Right atrium auricular region (tissue), 2 donors: ENCODE measurements at regions not wholly inside any gene's neighbourhood (a gene's known extent, or its start where the extent isn't known, plus 50 kb on each side); places are given as distances from the start of the nearest gene placed in this dataset.

Experiments used
- DNase-seq: peaks from one replicate; pipeline ENCODE4 v3.0.0-alpha.2; 2019; ENCODE audit warnings: low spot score
- H3K27ac ChIP-seq, 2 donors: fragments of 200-600 bp; sonication (generic); 1 replicate in 1 of 2; 2 replicates in 1 of 2; pipeline ENCODE4 v1.5.1; 2016 to 2019
- H3K27me3 ChIP-seq, 2 donors: fragments of 200-600 bp; sonication (generic); one replicate each; pipeline versions ENCODE4 v1.5.1 to v1.6.0; 2017 to 2019
- H3K36me3 ChIP-seq: fragments of 200-600 bp; sonication (generic); one replicate; pipeline ENCODE4 v1.5.1; 2016
- H3K4me1 ChIP-seq, 2 donors: fragments of 200-600 bp; sonication (generic); one replicate each; pipeline versions ENCODE4 v1.5.1 to v1.6.0; 2017 to 2019
- H3K4me3 ChIP-seq, 2 donors: fragments of 200-600 bp; sonication (generic); 1 replicate in 1 of 2; 2 replicates in 1 of 2; pipeline ENCODE4 v1.5.1; 2017 to 2019; ENCODE audit warnings: mild to moderate bottlenecking in 1 of 2, moderate library complexity in 1 of 2
- H3K9me3 ChIP-seq, 2 donors: fragments of 200-600 bp; sonication (generic); one replicate each; pipeline ENCODE4 v1.5.1; 2019
- CTCF ChIP-seq, 2 donors: fragments of 200-600 bp; sonication (generic); IDR thresholded peaks; one replicate each; pipeline ENCODE4 v1.5.1; 2019; ENCODE audit warnings: antibody characterized with exemption in 2 of 2

- Histone ChIP-seq H3K27ac (peak overlapping the region; percentile 5 to 9), H3K36me3 (no peaks in the 10 kb centered on the region), H3K9me3 (no peaks in the 10 kb centered on the region), H3K4me1 (peaks cover 0 to 8% of the 10 kb centered on the region in 2 donors), H3K4me3 (no peak overlapping the region), H3K27me3 (no peaks in the 10 kb centered on the region)
- TF ChIP-seq CTCF (IDR thresholded peaks at IDR 0.05): no peak
- DNase-seq: no peak
These were observed 101.0 kb upstream of the COL8A1 start for GRCh38 chr3:99537416-99537815.

GRCh38 chr3:99536555-99537314 lies 101.7 kb upstream of the COL8A1 start:
- H3K36me3 ChIP-seq: no peaks in the 10 kb centered on the region
- no peaks in the 10 kb centered on the region for H3K27me3 ChIP-seq
- H3K4me3 ChIP-seq: no peak overlapping the region
- TF ChIP-seq CTCF (IDR thresholded peaks at IDR 0.05): no peak
- peak overlapping the region; percentile 5 to 9 for H3K27ac ChIP-seq
- H3K4me1 ChIP-seq: peaks cover 0 to 8% of the 10 kb centered on the region in 2 donors
- H3K9me3 ChIP-seq: no peaks in the 10 kb centered on the region
- no peak for DNase-seq

GRCh38 chr3:99534951-99535704 lies 103.3 kb upstream of the COL8A1 start:
- Histone ChIP-seq H3K9me3 (no peaks in the 10 kb centered on the region), H3K4me3 (no peak overlapping the region), H3K27me3 (no peaks in the 10 kb centered on the region), H3K4me1 (peaks cover 0 to 8% of the 10 kb centered on the region in 2 donors), H3K27ac (no peak overlapping the region), H3K36me3 (no peaks in the 10 kb centered on the region)
- DNase-seq: no peak
- no peak for TF ChIP-seq CTCF (IDR thresholded peaks at IDR 0.05)

GRCh38 chr3:99532246-99532645 lies 106.1 kb upstream of the COL8A1 start:
- Histone ChIP-seq H3K27ac (no peak overlapping the region), H3K4me1 (peaks cover 0 to 7% of the 10 kb centered on the region in 2 donors), H3K4me3 (no peak overlapping the region), H3K36me3 (no peaks in the 10 kb centered on the region), H3K9me3 (no peaks in the 10 kb centered on the region), H3K27me3 (no peaks in the 10 kb centered on the region)
- peak; percentile 38 to 65 for TF ChIP-seq CTCF (IDR thresholded peaks at IDR 0.05)
- no peak for DNase-seq

- Histone ChIP-seq H3K27me3 (no peaks in the 10 kb centered on the region), H3K9me3 (no peaks in the 10 kb centered on the region), H3K4me3 (no peak overlapping the region), H3K36me3 (no peaks in the 10 kb centered on the region), H3K27ac (no peak overlapping the region), H3K4me1 (no peaks in the 10 kb centered on the region)
- no peak for TF ChIP-seq CTCF (IDR thresholded peaks at IDR 0.05)
- no peak for DNase-seq
These were observed 109.1 kb upstream of the COL8A1 start for GRCh38 chr3:99529265-99529664.
